Epithelial cell of proximal tubule (primary cell): ENCODE measurements at regions not wholly inside any gene's neighbourhood (a gene's known extent, or its start where the extent isn't known, plus 50 kb on each side); places are given as distances from the start of the nearest gene placed in this dataset.

ENCODE experiments used
- DNase-seq: peaks from one replicate; pipeline ENCODE4 v3.0.0-alpha.2; 2011; ENCODE audit warnings: low read depth
- H3K4me3 ChIP-seq: 2 replicates; pipeline ENCODE4 v1.5.1; 2011; ENCODE audit warnings: low read depth, mild to moderate bottlenecking, low read length
- CTCF ChIP-seq: conservative IDR thresholded peaks from 2 replicates; pipeline ENCODE4 v1.5.1; 2012; ENCODE audit warnings: low read depth, mild to moderate bottlenecking, low read length

- H3K4me3 ChIP-seq = no peak overlapping the region
- no peak for TF ChIP-seq CTCF
- no peak for DNase-seq
Observed at GRCh38 chr2:125512313-125512712, 1143.6 kb upstream of the GYPC start.

- no peak overlapping the region for H3K4me3 ChIP-seq
- peak; percentile 74 for TF ChIP-seq CTCF
- DNase-seq = no peak
Observed at GRCh38 chr2:125516496-125517109, 1139.4 kb upstream of the GYPC start.

DNA sequence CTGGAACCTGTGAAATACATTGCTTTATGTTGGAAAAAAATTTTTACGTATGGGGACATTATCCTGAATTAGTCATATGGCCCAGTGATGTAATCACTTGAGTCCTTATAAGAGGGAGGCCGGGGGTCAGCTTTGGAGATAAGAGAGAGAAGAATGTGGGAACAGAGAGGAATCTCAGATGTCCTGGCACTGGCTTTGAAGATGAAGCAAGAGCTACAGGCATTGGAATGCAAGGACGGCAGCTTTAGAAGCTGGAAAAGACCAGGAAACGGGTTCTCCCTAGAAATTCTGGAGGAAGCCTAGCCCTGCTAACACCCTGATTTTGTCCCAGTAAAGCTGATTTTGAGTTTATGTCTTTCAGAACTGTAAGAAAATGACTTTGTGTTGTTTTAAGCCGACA, 1129.9 kb upstream of the GYPC start:
- TF ChIP-seq CTCF = no peak
- no peak for DNase-seq
- H3K4me3 ChIP-seq = no peak overlapping the region

- TF ChIP-seq CTCF = no peak
- H3K4me3 ChIP-seq = no peak overlapping the region
- no peak for DNase-seq
Observed at GRCh38 chr2:125535089-125535488, 1120.9 kb upstream of the GYPC start.

GRCh38 chr2:125543968-125544514, 1111.9 kb upstream of the GYPC start:
- TF ChIP-seq CTCF = no peak
- DNase-seq = no peak
- H3K4me3 ChIP-seq = no peak overlapping the region

GRCh38 chr2:125553768-125554167, 1102.2 kb upstream of the GYPC start:
- no peak overlapping the region for H3K4me3 ChIP-seq
- no peak for TF ChIP-seq CTCF
- DNase-seq = no peak

GRCh38 chr2:125554956-125555355, 1101.0 kb upstream of the GYPC start:
- no peak for TF ChIP-seq CTCF
- no peak for DNase-seq

More at GRCh38 chr2:125554956-125555355, 1101.0 kb upstream of the GYPC start:
- no peak overlapping the region for H3K4me3 ChIP-seq
